NCI-H748 (cell line): ENCODE measurements at regions not wholly inside any gene's neighbourhood (a gene's known extent, or its start where the extent isn't known, plus 50 kb on each side); places are given as distances from the start of the nearest gene placed in this dataset.
A peak's percentile ranks its signal among the peaks of the same experiment; 100 is the strongest.

ENCODE experiments used
- DNase-seq: peaks from one replicate; lab custom pipeline; 2025; ENCODE audit not compliant: unreplicated experiment; lab: John Stamatoyannopoulos, UW

GRCh38 chr12:58764100-58764953 lies 156.0 kb downstream of the LRIG3 start:
- peak; percentile 34 for DNase-seq

GRCh38 chr12:58765076-58765475 lies 155.2 kb downstream of the LRIG3 start:
- peak; percentile 79 for DNase-seq

- peak; percentile 96 for DNase-seq
Measured at GRCh38 chr12:58765653-58766512, 154.4 kb downstream of the LRIG3 start.

GRCh38 chr12:58766513-58766870 lies 153.8 kb downstream of the LRIG3 start:
- DNase-seq, result peak; percentile 50

GRCh38 chr12:58767496-58767895 lies 152.8 kb downstream of the LRIG3 start:
- no peak for DNase-seq

- DNase-seq, result no peak
Measured at GRCh38 chr12:58773986-58774385, 146.3 kb downstream of the LRIG3 start.

- no peak for DNase-seq
Measured at GRCh38 chr12:58774731-58775130, 145.6 kb downstream of the LRIG3 start.

GRCh38 chr12:58775396-58775795 lies 144.9 kb downstream of the LRIG3 start:
- no peak for DNase-seq

GRCh38 chr12:58776144-58776543 lies 144.2 kb downstream of the LRIG3 start:
- DNase-seq, result no peak

GRCh38 chr12:58777815-58778214 lies 142.5 kb downstream of the LRIG3 start:
- DNase-seq, result no peak

GRCh38 chr12:58781609-58782008 lies 138.7 kb downstream of the LRIG3 start:
- no peak for DNase-seq

- peak; percentile 82 for DNase-seq
Measured at GRCh38 chr12:58787021-58787760, 133.1 kb downstream of the LRIG3 start.

GRCh38 chr12:58794859-58795258 lies 125.4 kb downstream of the LRIG3 start:
- no peak for DNase-seq

GRCh38 chr12:58795825-58796224 lies 124.5 kb downstream of the LRIG3 start:
- no peak for DNase-seq

GRCh38 chr12:58801986-58802385 lies 118.3 kb downstream of the LRIG3 start:
- DNase-seq, result no peak

GRCh38 chr12:58803908-58804307 lies 116.4 kb downstream of the LRIG3 start:
- DNase-seq, result no peak

GRCh38 chr12:58804749-58805148 lies 115.6 kb downstream of the LRIG3 start:
- DNase-seq, result peak; percentile 30

GRCh38 chr12:58809064-58809607 lies 111.2 kb downstream of the LRIG3 start:
- DNase-seq, result no peak

- no peak for DNase-seq
Measured at GRCh38 chr12:58811346-58811745, 109.0 kb downstream of the LRIG3 start.

- no peak for DNase-seq
Measured at GRCh38 chr12:58812214-58812613, 108.1 kb downstream of the LRIG3 start.

- DNase-seq, result no peak
Measured at GRCh38 chr12:58814036-58814435, 106.3 kb downstream of the LRIG3 start.
